ENCODE measurements at regions not wholly inside any gene's neighbourhood (a gene's known extent, or its start where the extent isn't known, plus 50 kb on each side); places are given as distances from the start of the nearest gene placed in this dataset.
A peak's percentile ranks its signal among the peaks of the same experiment; 100 is the strongest.

- Mint-ChIP-seq H3K36me3 (ENCODE audit: unreplicated experiment) (no peaks in the 10 kb centered on the region), H3K4me3 (ENCODE audit: unreplicated experiment) (no peak overlapping the region), H3K27ac (ENCODE audit: unreplicated experiment) (no peak overlapping the region), H3K9me3 (ENCODE audit: unreplicated experiment) (no peaks in the 10 kb centered on the region), H3K27me3 (ENCODE audit: unreplicated experiment) (peaks cover 1% of the 10 kb centered on the region), H3K4me1 (ENCODE audit: low read depth, unreplicated experiment) (peaks cover 3% of the 10 kb centered on the region)
- DNase-seq, result no peak
- no peak for TF ChIP-seq CTCF (IDR thresholded peaks at IDR 0.05; ENCODE audit: partially characterized antibody, unreplicated experiment)
Measured at GRCh38 chr3:115227461-115227860, 80.4 kb upstream of the ZBTB20 start.

GRCh38 chr3:115228266-115228665 lies 81.2 kb upstream of the ZBTB20 start:
- H3K36me3 Mint-ChIP-seq (ENCODE audit: unreplicated experiment), result no peaks in the 10 kb centered on the region
- DNase-seq, result no peak
- peaks cover 1% of the 10 kb centered on the region for H3K27me3 Mint-ChIP-seq (ENCODE audit: unreplicated experiment)
- TF ChIP-seq CTCF (IDR thresholded peaks at IDR 0.05; ENCODE audit: partially characterized antibody, unreplicated experiment), result no peak
- H3K9me3 Mint-ChIP-seq (ENCODE audit: unreplicated experiment), result no peaks in the 10 kb centered on the region
- H3K4me1 Mint-ChIP-seq (ENCODE audit: low read depth, unreplicated experiment), result peaks cover 3% of the 10 kb centered on the region
- H3K27ac Mint-ChIP-seq (ENCODE audit: unreplicated experiment), result no peak overlapping the region
- no peak overlapping the region for H3K4me3 Mint-ChIP-seq (ENCODE audit: unreplicated experiment)

- Mint-ChIP-seq H3K4me3 (ENCODE audit: unreplicated experiment) (no peak overlapping the region), H3K9me3 (ENCODE audit: unreplicated experiment) (peaks cover 3% of the 10 kb centered on the region), H3K27me3 (ENCODE audit: unreplicated experiment) (peaks cover 1% of the 10 kb centered on the region), H3K36me3 (ENCODE audit: unreplicated experiment) (no peaks in the 10 kb centered on the region), H3K4me1 (ENCODE audit: low read depth, unreplicated experiment) (peaks cover 27% of the 10 kb centered on the region), H3K27ac (ENCODE audit: unreplicated experiment) (no peak overlapping the region)
- TF ChIP-seq CTCF (IDR thresholded peaks at IDR 0.05; ENCODE audit: partially characterized antibody, unreplicated experiment), result no peak
- no peak for DNase-seq
Measured at GRCh38 chr3:115232167-115232566, 85.1 kb upstream of the ZBTB20 start.

- H3K9me3 Mint-ChIP-seq (ENCODE audit: unreplicated experiment), result peaks cover 3% of the 10 kb centered on the region
- no peaks in the 10 kb centered on the region for H3K36me3 Mint-ChIP-seq (ENCODE audit: unreplicated experiment)
- no peak overlapping the region for H3K4me3 Mint-ChIP-seq (ENCODE audit: unreplicated experiment)
- TF ChIP-seq CTCF (IDR thresholded peaks at IDR 0.05; ENCODE audit: partially characterized antibody, unreplicated experiment), result no peak
- H3K27me3 Mint-ChIP-seq (ENCODE audit: unreplicated experiment), result no peaks in the 10 kb centered on the region
- peaks cover 35% of the 10 kb centered on the region for H3K4me1 Mint-ChIP-seq (ENCODE audit: low read depth, unreplicated experiment)
- no peak for DNase-seq
- no peak overlapping the region for H3K27ac Mint-ChIP-seq (ENCODE audit: unreplicated experiment)
Measured at GRCh38 chr3:115233021-115233420, 85.9 kb upstream of the ZBTB20 start.

GRCh38 chr3:115236496-115236895 lies 89.4 kb upstream of the ZBTB20 start:
- Mint-ChIP-seq H3K4me3 (ENCODE audit: unreplicated experiment) (peak overlapping the region; percentile 7), H3K27me3 (ENCODE audit: unreplicated experiment) (peaks cover 2% of the 10 kb centered on the region), H3K36me3 (ENCODE audit: unreplicated experiment) (no peaks in the 10 kb centered on the region), H3K27ac (ENCODE audit: unreplicated experiment) (peak overlapping the region; percentile 60), H3K9me3 (ENCODE audit: unreplicated experiment) (peaks cover 6% of the 10 kb centered on the region), H3K4me1 (ENCODE audit: low read depth, unreplicated experiment) (peaks cover 48% of the 10 kb centered on the region)
- no peak for TF ChIP-seq CTCF (IDR thresholded peaks at IDR 0.05; ENCODE audit: partially characterized antibody, unreplicated experiment)
- no peak for DNase-seq
